Tibial artery (tissue), 4 donors: ENCODE measurements at regions not wholly inside any gene's neighbourhood (a gene's known extent, or its start where the extent isn't known, plus 50 kb on each side); places are given as distances from the start of the nearest gene placed in this dataset.

ENCODE experiments used
- DNase-seq, 2 donors: peaks; one replicate each; pipeline ENCODE4 v3.0.0-alpha.2; 2019
- H3K27ac ChIP-seq, 2 donors: fragments of 200-600 bp; sonication (generic) in 1 of 2; 1 replicate in 1 of 2; 2 replicates in 1 of 2; pipeline ENCODE4 v1.5.1; 2018 to 2019; ENCODE audit warnings: mild to moderate bottlenecking in 1 of 2
- H3K27me3 ChIP-seq, 2 donors: fragments of 200-600 bp; sonication (generic) in 1 of 2; one replicate each; pipeline versions ENCODE4 v1.5.1 to v1.6.0; 2016 to 2019
- H3K36me3 ChIP-seq, 3 donors: fragments of 200-600 bp; sonication (generic) in 2 of 3; one replicate each; pipeline ENCODE4 v1.5.1; 2016 to 2019; ENCODE audit warnings: mild to moderate bottlenecking in 2 of 3
- H3K4me1 ChIP-seq, 4 donors: fragments of 200-600 bp; sonication (generic) in 2 of 4; 1 replicate in 3 of 4; 2 replicates in 1 of 4; pipeline ENCODE4 v1.5.1; 2016 to 2019
- H3K4me3 ChIP-seq, 2 donors: fragments of 200-600 bp; sonication (generic) in 1 of 2; 1 replicate in 1 of 2; 2 replicates in 1 of 2; pipeline ENCODE4 v1.5.1; 2018 to 2019; ENCODE audit warnings: mild to moderate bottlenecking in 2 of 2
- H3K9me3 ChIP-seq, 3 donors: fragments of 200-600 bp; sonication (generic) in 1 of 3; one replicate each; pipeline ENCODE4 v1.5.1; 2016 to 2019
- CTCF ChIP-seq, 2 experiments: fragments of 200-600 bp in 1 of 2; fragments of 450-650 bp in 1 of 2; IDR thresholded peaks; one replicate each; pipeline ENCODE4 v1.5.1; 2017 to 2019; ENCODE audit warnings: antibody characterized with exemption in 2 of 2, mild to moderate bottlenecking in 1 of 2, moderate library complexity in 1 of 2
- intact Hi-C: fragments of 100-400 bp; cut with DNase I; formaldehyde crosslinking; loops from one replicate; pipeline ENCODE4 v1.15.0; 2023; ENCODE audit warnings: low total_unique reads

- Histone ChIP-seq H3K27me3 (no peaks in the 10 kb centered on the region), H3K36me3 (no peaks in the 10 kb centered on the region), H3K9me3 (no peaks in the 10 kb centered on the region), H3K4me3 (peak overlapping the region; percentile 66 to 72), H3K27ac (peak overlapping the region; percentile 95 to 96), H3K4me1 (peaks cover 0 to 70% (median 62%) of the 10 kb centered on the region in 4 donors)
- intact Hi-C loops = no loop called here
- no peak for DNase-seq
- TF ChIP-seq CTCF (IDR thresholded peaks at IDR 0.05) = no peak
These were observed 66.7 kb upstream of the PTGR2 start for GRCh38 chr14:73784988-73785313.

GRCh38 chr14:73784181-73784987 lies 67.2 kb upstream of the PTGR2 start:
- DNase-seq = peak in 1 of 2 donors; percentile 51
- intact Hi-C loops = no loop called here
- Histone ChIP-seq H3K36me3 (no peaks in the 10 kb centered on the region), H3K27ac (peak overlapping the region; percentile 95 to 96), H3K4me1 (peaks cover 0 to 64% (median 56%) of the 10 kb centered on the region in 4 donors), H3K4me3 (peak overlapping the region; percentile 66 to 72), H3K9me3 (no peaks in the 10 kb centered on the region), H3K27me3 (no peaks in the 10 kb centered on the region)
- TF ChIP-seq CTCF (IDR thresholded peaks at IDR 0.05) = no peak

- H3K27ac ChIP-seq = peak overlapping the region; percentile 95 to 96
- intact Hi-C loops = no loop called here
- no peaks in the 10 kb centered on the region for H3K27me3 ChIP-seq
- TF ChIP-seq CTCF (IDR thresholded peaks at IDR 0.05) = no peak
- H3K4me3 ChIP-seq = no peak overlapping the region
- no peaks in the 10 kb centered on the region for H3K36me3 ChIP-seq
- peaks cover 0 to 63% (median 52%) of the 10 kb centered on the region in 4 donors for H3K4me1 ChIP-seq
- H3K9me3 ChIP-seq = no peaks in the 10 kb centered on the region
- no peak for DNase-seq
These were observed 68.4 kb upstream of the PTGR2 start for GRCh38 chr14:73783107-73783727.

- no peak for DNase-seq
- H3K27me3 ChIP-seq = no peaks in the 10 kb centered on the region
- no peak for TF ChIP-seq CTCF (IDR thresholded peaks at IDR 0.05)
- H3K4me1 ChIP-seq = peaks cover 0 to 61% (median 50%) of the 10 kb centered on the region in 4 donors
- H3K9me3 ChIP-seq = no peaks in the 10 kb centered on the region
- no peaks in the 10 kb centered on the region for H3K36me3 ChIP-seq
- H3K27ac ChIP-seq = peak overlapping the region; percentile 95 to 96
- intact Hi-C loops = no loop called here
- no peak overlapping the region for H3K4me3 ChIP-seq
These were observed 68.4 kb upstream of the PNMA1 start for GRCh38 chr14:73782623-73783022.

GRCh38 chr14:73780896-73781295 lies 66.7 kb upstream of the PNMA1 start:
- TF ChIP-seq CTCF (IDR thresholded peaks at IDR 0.05) = no peak
- intact Hi-C loops = no loop called here
- H3K4me3 ChIP-seq = no peak overlapping the region
- H3K9me3 ChIP-seq = no peaks in the 10 kb centered on the region
- H3K4me1 ChIP-seq = peaks cover 0 to 77% (median 52%) of the 10 kb centered on the region in 4 donors
- H3K36me3 ChIP-seq = no peaks in the 10 kb centered on the region
- H3K27ac ChIP-seq = no peak overlapping the region
- no peaks in the 10 kb centered on the region for H3K27me3 ChIP-seq
- DNase-seq = no peak
